Lower leg skin (tissue), 3 donors: ENCODE measurements at regions not wholly inside any gene's neighbourhood (a gene's known extent, or its start where the extent isn't known, plus 50 kb on each side); places are given as distances from the start of the nearest gene placed in this dataset.

ENCODE experiments used
- CTCF ChIP-seq, 3 donors: fragments of 450-650 bp; IDR thresholded peaks; one replicate each; pipeline ENCODE4 v1.5.1; 2016; ENCODE audit warnings: antibody characterized with exemption in 3 of 3, mild to moderate bottlenecking in 3 of 3, moderate library complexity in 2 of 3
- POLR2A ChIP-seq, 2 donors: fragments of 450-650 bp; IDR thresholded peaks; one replicate each; pipeline ENCODE4 v1.6.1; 2016 to 2017; ENCODE audit warnings: antibody characterized with exemption in 2 of 2, mild to moderate bottlenecking in 1 of 2, moderate library complexity in 1 of 2

- TF ChIP-seq CTCF (IDR thresholded peaks at IDR 0.05) (no peak), POLR2A (IDR thresholded peaks at IDR 0.05) (no peak)
Observed at GRCh38 chr6:100103931-100104330, 109.9 kb upstream of the MCHR2 start.
